ENCODE measurements at regions not wholly inside any gene's neighbourhood (a gene's known extent, or its start where the extent isn't known, plus 50 kb on each side); places are given as distances from the start of the nearest gene placed in this dataset.
A peak's percentile ranks its signal among the peaks of the same experiment; 100 is the strongest.

GRCh38 chr3:94249491-94250079 is 186.7 kb downstream of the NSUN3 start:
- no peak for TF ChIP-seq EZH2 (IDR thresholded peaks at IDR 0.05; ENCODE audit: borderline replicate concordance, low read depth, low read length, severe bottlenecking)
- peak; percentile 91 for TF ChIP-seq CTCF (IDR thresholded peaks at IDR 0.05; ENCODE audit: borderline replicate concordance, extremely low read depth, low read length, poor library complexity, severe bottlenecking)

All from DND-41 (cell line).